ENCODE measurements at regions not wholly inside any gene's neighbourhood (a gene's known extent, or its start where the extent isn't known, plus 50 kb on each side); places are given as distances from the start of the nearest gene placed in this dataset.
A peak's percentile ranks its signal among the peaks of the same experiment; 100 is the strongest.

DNA sequence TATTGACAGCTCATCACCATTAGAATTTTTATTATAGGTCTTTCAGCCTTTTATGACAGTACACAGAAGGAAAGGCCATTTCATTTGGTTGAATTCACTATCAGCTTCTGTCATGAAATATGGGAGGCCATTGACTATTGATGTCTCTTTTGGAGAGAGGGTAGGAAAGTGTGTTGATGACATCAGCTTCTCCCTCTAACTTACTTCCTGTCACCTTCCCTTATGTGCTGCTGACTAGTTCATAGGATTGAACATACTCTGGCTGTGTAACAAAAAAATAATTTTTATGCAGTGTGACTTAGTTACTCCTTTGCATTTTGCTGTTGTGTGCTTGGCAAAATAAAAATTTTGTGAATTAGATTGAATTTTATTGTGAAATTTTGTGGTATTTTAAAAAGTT, 769.2 kb downstream of the METTL15 start:
- H3K4me1 ChIP-seq = no peaks in the 10 kb centered on the region
- no peaks in the 10 kb centered on the region for H3K27me3 ChIP-seq
- no peak overlapping the region for H3K27ac ChIP-seq
- no peak for DNase-seq
- ATAC-seq = no peak
- H3K9me3 ChIP-seq = peaks cover 0 to 11% of the 10 kb centered on the region in 2 donors
- H3K4me3 ChIP-seq = no peak overlapping the region
- no peaks in the 10 kb centered on the region for H3K36me3 ChIP-seq
- intact Hi-C loops (cut with DNase I) = no loop called here
- TF ChIP-seq, protein P1, sequence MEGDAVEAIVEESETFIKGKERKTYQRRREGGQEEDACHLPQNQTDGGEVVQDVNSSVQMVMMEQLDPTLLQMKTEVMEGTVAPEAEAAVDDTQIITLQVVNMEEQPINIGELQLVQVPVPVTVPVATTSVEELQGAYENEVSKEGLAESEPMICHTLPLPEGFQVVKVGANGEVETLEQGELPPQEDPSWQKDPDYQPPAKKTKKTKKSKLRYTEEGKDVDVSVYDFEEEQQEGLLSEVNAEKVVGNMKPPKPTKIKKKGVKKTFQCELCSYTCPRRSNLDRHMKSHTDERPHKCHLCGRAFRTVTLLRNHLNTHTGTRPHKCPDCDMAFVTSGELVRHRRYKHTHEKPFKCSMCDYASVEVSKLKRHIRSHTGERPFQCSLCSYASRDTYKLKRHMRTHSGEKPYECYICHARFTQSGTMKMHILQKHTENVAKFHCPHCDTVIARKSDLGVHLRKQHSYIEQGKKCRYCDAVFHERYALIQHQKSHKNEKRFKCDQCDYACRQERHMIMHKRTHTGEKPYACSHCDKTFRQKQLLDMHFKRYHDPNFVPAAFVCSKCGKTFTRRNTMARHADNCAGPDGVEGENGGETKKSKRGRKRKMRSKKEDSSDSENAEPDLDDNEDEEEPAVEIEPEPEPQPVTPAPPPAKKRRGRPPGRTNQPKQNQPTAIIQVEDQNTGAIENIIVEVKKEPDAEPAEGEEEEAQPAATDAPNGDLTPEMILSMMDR (IDR thresholded peaks at IDR 0.05) = no peak

DNA sequence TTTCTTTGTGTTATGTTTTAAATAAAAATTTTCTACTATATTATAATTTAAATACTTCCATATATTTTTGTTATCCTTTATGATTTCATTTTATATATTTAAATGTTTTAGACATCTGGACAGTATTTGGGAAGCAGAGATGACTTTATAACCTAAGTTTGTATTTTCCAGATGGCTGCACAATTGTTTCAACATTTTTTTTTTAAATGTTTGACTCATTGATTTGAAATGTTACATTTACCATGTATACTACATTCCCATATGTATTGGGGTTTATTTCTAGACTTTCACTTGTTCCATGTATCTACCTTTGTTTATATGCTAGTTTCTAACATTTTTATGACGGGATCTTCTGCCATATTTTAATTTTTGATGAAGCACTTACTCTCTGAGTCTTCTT, 766.5 kb downstream of the METTL15 start:
- H3K9me3 ChIP-seq = peaks cover 0 to 14% of the 10 kb centered on the region in 2 donors
- H3K4me1 ChIP-seq = no peaks in the 10 kb centered on the region
- H3K4me3 ChIP-seq = no peak overlapping the region
- H3K27me3 ChIP-seq = no peaks in the 10 kb centered on the region
- no peak for ATAC-seq
- DNase-seq = no peak
- TF ChIP-seq, protein P1 (IDR thresholded peaks at IDR 0.05) = no peak
- intact Hi-C loops (cut with DNase I) = no loop called here
- H3K36me3 ChIP-seq = no peaks in the 10 kb centered on the region
- H3K27ac ChIP-seq = no peak overlapping the region

DNA sequence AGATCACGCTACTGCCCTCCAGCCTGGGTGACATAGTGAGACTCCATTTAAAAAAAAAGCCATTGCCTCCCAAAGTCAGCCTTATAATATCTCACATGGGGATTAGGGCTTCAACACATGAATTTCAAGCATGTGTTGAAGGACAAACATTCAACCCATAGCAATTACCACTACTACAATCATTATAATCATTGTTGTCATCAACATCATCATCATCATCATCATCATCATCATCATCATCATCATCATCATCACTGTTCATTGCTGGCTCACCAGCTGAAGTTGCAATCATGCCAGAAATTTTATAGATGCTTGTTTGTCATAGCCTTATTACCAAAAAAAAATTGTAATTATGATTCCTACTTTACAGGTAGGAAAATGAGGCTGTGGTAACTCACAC, 762.9 kb downstream of the METTL15 start:
- ATAC-seq (no peak), DNase-seq (no peak)
- no peak overlapping the region for H3K27ac ChIP-seq
- no peak overlapping the region for H3K4me3 ChIP-seq
- H3K36me3 ChIP-seq = no peaks in the 10 kb centered on the region
- peaks cover 0 to 12% of the 10 kb centered on the region in 2 donors for H3K9me3 ChIP-seq
- intact Hi-C loops (cut with DNase I) = no loop called here
- no peaks in the 10 kb centered on the region for H3K27me3 ChIP-seq
- no peaks in the 10 kb centered on the region for H3K4me1 ChIP-seq
- TF ChIP-seq, protein P1 (IDR thresholded peaks at IDR 0.05) = no peak

DNA sequence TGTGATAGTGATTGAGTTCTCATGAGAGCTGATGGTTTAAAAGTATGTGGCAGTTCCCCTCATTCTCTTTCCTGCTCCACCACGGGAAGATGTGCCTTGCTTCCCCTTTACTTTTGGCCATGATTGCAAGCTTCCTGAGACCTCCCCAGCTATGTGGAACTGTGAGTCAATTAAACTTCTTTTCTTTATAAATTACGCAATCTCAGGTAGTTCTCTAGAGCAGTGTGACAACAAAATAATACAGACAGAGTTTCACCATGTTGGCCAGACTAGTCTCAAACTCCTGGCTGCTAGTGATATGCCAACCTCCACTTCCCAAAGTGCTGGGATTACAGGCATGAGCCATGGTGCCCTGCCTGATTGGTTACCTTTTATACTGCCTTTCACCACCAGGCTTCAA, 755.2 kb downstream of the METTL15 start:
- no peak overlapping the region for H3K27ac ChIP-seq
- no peaks in the 10 kb centered on the region for H3K4me1 ChIP-seq
- ATAC-seq = no peak
- intact Hi-C loops (cut with DNase I) = no loop called here
- H3K4me3 ChIP-seq = no peak overlapping the region
- H3K9me3 ChIP-seq = peaks cover 0 to 2% of the 10 kb centered on the region in 2 donors
- DNase-seq = no peak
- H3K36me3 ChIP-seq = no peaks in the 10 kb centered on the region
- H3K27me3 ChIP-seq = no peaks in the 10 kb centered on the region
- TF ChIP-seq, protein P1 (IDR thresholded peaks at IDR 0.05) = no peak

GRCh38 chr11:28860893-28861292, 752.7 kb downstream of the METTL15 start:
- H3K4me3 ChIP-seq = no peak overlapping the region
- TF ChIP-seq, protein P1 (IDR thresholded peaks at IDR 0.05) = no peak
- DNase-seq (no peak), ATAC-seq (peak; percentile 62)
- H3K4me1 ChIP-seq = no peaks in the 10 kb centered on the region
- H3K27ac ChIP-seq = no peak overlapping the region
- intact Hi-C loops (cut with DNase I) = no loop called here
- no peaks in the 10 kb centered on the region for H3K27me3 ChIP-seq
- no peaks in the 10 kb centered on the region for H3K36me3 ChIP-seq
- peaks cover 0 to 18% of the 10 kb centered on the region in 2 donors for H3K9me3 ChIP-seq

All from left lung (tissue), 4 donors.